Pulmonary artery endothelial cell (primary cell): ENCODE measurements at regions not wholly inside any gene's neighbourhood (a gene's known extent, or its start where the extent isn't known, plus 50 kb on each side); places are given as distances from the start of the nearest gene placed in this dataset.
A peak's percentile ranks its signal among the peaks of the same experiment; 100 is the strongest.

Experiments used
- DNase-seq: peaks from one replicate; pipeline ENCODE4 v3.0.0-alpha.2; 2011; ENCODE audit warnings: low read depth, low spot score

- DNase-seq, result peak; percentile 46
Observed at GRCh38 chr7:106775552-106775936, 89.5 kb upstream of the PIK3CG start.

DNA sequence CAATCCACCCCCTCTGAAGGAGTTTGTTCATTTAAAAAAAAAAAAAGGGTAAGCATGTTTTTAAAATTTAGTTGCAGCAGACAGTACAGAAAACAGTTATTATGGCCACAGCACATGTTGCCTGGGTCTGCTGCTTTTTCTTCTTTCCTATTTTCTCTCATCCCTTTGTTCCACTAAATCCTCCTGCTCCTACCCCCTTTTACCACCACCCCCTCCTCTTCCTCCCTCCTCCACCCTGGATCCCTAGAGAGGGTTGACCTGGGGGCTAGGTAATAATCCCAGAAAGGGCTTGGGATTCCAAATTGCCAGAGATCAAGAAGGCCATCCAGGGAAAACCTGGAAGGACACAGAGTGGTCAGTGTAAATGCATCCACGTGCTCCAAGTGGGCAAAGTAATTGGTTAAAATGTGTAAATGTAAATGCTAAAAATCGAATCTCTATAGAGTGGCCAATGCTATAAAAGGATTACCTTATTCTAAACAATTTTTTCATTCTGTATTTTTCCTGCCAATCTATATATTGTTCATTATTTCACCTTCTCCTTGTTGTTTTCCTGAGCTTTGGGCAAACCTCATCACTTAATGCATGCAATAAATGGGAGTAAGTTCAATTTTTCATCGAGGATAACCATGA is 89.0 kb upstream of the PIK3CG start:
- DNase-seq, result no peak

DNA sequence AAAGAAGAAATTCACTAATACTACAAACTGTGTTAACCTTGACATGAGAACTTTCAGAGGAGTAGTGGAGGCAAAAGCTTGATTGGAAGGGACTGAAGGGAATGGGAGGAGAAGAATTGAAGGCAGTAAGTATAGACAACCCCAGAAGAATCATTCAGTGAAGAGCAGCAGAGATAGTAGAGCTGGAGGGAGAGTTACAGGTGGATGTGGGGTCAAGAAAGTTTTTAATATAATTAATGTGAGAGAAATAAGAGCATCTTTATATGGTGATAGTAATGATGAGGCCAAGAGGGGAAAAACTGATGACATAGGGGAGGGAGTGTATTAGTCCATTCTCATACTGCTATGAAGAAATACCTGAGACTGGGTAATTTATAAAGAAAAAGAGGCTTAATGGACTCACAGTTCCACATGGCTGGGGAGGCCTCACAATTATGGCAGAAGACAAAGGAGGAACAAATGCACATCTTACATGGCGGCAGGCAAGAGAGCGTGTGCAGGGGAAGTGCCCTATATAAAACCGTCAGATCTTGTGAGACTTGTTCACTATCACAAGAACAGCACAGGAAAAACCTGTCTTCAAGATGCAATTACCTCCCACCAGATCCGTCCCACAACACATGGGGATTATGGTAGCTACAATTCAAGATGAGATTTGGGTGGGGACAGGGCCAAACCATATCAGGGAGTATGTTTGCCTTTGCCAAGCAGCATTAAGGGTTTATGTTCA is 88.3 kb upstream of the PIK3CG start:
- no peak for DNase-seq

DNA sequence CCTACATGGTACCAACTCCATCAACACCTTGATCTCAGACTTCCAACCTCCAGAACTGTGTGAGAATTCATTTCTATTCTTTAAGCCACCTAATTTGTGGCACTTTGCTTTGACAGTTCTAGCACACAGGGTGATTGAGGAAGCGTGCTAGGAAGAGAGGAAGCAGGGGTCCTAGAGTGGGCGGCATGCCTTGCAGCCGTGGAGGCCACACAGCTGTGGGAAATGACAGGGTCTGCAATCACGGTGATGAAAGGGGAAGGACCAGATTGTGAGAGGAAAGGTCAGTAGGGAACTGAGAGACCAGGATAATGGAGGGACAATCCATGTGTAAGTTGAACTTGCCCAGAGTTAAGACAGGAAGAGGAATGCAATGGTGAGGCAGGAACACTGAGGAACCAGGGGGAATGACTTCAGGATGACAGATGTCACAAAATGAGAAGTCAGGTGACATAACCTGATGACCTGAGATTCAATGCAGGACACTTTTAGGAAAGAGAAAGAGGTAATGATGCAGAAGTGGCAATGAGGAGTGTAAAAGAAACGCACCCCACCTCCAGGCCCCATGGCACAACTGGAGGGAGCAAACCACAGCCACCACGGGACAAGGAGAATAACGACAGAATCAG is 87.3 kb upstream of the PIK3CG start:
- DNase-seq, result no peak

- DNase-seq, result no peak
Observed at GRCh38 chr7:106778656-106779250, 86.3 kb upstream of the PIK3CG start.

DNA sequence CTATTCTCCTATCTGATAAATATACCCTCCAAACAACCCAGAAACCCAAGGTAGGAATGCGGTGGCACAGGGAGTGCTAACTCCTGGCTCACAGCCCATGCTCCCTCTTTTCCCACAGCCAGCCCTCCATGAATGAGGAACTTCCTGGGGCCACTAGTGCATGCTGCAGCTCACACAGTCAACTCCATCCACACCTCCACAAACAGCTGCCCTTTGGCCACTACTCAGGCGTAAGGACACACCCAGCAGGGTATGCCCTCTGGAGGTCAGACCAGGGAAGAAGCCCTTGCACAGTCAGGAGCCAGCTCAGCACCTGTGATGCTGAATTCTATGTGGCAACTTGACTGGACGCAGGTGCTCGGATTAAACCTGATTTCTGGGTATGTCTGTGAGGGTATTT is 85.2 kb upstream of the PIK3CG start:
- no peak for DNase-seq

DNA sequence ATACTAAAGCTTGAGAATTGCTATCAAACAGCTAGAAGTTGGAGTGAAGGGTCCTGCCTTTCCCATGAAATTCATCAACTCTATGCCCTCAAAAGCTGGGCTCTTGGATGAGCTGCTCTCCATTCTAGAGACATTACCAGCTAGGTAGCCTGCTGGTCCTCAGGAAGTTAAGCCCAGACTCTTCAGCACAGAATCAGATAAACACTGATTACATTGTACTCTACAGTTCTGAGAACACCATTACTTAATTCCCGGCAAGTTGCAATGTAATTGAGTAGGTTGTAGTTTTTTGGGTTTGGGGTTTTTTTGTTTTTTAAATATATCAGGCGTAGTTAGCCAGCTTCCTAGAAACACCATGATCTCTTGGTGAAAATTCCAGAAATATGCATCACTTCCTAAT is 84.1 kb upstream of the PIK3CG start:
- DNase-seq, result no peak

DNA sequence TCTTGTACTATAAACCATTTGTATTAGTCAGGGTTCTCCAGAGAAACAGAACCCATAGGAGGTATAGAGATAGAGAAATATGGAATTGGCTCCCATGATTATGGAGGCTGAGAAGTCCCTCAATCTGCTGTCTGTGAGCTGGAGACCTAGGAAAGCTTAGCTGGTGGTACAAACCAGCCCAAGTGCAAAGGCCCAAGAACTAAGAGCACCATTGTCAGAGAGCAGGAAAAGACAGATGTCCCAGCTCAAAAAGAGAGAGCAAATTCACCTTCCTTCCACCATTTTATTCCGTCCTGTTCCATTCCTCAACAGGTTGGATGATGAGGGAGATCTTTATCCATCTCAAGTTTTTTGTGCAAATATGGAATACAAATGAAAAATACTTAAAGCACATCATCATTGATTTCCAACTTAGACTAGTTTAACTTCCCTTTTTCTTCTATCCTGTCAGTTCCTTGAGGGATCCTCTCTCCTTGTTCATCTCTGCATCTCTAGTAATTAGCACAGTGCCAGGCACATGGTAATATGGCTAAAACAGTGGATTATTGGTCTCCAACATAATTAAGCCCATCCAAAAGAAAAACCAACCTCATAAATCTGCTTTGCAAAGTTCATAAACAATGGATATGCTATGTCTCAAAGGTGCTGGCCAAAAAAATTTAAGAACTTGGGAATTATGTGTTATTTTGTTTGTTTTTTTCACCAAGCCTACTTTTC is 83.1 kb upstream of the PIK3CG start:
- no peak for DNase-seq

DNA sequence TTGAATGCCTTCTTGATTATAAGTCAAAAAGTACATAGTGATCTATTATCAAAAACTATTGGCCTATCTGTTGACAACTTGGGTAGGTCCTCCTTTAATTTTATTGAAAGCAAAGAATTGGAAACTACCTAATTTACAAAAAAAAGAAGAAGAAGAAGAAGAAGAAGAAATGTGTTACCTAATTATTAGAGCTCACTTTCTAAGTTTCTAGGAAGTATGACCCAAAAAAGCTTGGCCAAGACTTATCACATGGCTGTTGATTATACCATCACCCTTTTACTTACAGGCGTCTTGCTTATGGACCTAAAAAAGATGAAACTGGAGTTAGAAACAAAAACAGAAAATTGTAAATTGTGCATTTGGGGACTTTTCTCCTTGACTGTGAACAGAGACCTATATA is 81.8 kb upstream of the PIK3CG start:
- DNase-seq, result no peak

- no peak for DNase-seq
Observed at GRCh38 chr7:106788637-106789036, 76.4 kb upstream of the PIK3CG start.

DNA sequence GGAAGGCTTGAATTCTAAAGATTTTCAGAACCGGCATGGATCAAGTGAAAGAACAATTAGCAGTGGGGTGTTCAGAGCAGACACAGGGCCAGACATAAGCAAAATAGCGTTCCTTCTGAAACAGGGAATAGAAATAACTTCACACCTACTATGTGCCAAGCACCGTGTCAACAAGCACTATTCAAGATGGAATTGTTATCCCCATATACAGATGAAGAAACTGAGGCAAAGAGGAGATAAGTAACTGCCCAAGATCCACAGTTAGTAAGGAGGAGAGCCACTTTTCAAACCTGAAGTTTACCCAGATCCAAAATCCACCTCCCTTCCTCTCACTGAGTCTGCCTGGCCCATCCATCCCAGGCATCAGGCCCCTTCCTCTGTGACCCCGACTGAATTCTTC is 73.6 kb upstream of the PIK3CG start:
- no peak for DNase-seq

DNA sequence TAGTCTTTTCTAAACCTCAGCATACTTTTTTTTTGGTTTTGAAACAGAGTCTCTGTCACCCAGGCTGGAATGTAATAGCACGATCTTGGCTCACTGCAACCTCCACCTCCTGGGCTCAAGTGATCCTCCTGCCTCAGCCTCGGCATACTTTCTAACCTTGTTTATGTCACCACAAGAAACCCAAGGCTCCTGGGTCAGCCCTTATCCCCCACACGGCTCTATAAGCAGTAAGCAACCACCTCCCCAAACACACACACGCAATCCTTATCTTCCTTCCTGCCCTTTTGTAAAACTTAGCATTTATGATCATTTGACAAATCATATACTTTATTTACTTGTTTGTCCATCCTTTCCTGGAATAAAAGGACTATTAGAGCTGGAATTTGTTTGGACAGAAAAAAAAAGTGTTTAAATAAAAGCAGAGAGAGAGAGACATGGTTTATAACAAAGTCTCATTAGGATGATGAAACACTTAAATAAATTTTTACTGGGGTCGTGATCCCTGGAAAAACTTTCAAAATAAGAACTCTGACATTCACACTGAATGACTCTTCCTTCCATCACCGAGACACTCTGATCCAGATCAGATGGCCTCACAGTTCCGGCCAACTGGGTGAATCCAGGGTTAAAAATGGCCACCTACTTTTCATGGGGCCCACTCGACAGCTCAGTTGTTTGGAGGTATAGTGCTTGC is 72.7 kb upstream of the PIK3CG start:
- DNase-seq, result no peak

DNA sequence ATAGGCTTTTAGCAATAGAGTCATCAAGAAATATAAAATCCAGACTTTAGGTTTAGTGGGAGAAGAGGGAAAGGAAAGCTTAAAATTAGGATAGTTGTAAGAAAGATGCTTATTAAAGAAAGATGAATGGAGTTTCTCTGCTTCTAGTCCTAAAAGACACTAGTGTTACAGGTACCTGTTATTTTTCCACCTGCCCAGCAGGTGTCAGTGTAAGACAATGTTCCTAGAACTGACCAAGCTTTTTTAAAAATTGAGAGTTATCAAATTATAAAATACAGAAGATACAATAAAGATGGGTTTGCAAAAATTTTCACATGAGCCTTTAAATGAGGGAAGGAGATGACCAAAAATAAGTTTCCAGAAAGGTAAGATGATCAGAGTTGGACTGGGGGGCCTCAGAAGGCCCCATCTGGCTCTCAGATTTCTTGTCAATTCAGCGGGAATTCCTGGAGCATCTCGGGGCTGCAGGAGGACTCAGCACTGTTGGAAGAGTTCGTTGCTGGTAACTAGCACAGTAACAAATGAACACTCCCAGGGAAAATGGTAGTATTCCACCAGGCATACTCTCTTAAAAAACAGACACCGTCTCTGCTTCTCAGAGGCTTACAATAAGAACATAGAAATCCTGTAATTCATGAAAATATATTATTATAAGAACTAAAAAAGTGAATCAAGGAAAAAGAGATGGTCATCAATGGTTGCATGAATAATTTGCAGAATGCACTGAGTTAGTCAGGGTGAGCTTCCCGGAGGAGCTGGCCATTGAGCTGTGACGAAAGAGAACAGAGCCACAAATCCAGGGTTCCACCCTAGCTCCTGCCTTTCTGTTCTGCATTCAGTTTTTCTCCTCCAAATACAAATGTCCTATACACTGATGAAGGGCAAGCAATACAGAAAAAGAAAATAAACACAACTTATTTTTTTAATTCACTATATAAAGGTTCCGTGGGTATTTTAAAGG is 71.8 kb upstream of the PIK3CG start:
- DNase-seq, result no peak

- DNase-seq, result no peak
Observed at GRCh38 chr7:106794276-106795083, 70.6 kb upstream of the PIK3CG start.

DNA sequence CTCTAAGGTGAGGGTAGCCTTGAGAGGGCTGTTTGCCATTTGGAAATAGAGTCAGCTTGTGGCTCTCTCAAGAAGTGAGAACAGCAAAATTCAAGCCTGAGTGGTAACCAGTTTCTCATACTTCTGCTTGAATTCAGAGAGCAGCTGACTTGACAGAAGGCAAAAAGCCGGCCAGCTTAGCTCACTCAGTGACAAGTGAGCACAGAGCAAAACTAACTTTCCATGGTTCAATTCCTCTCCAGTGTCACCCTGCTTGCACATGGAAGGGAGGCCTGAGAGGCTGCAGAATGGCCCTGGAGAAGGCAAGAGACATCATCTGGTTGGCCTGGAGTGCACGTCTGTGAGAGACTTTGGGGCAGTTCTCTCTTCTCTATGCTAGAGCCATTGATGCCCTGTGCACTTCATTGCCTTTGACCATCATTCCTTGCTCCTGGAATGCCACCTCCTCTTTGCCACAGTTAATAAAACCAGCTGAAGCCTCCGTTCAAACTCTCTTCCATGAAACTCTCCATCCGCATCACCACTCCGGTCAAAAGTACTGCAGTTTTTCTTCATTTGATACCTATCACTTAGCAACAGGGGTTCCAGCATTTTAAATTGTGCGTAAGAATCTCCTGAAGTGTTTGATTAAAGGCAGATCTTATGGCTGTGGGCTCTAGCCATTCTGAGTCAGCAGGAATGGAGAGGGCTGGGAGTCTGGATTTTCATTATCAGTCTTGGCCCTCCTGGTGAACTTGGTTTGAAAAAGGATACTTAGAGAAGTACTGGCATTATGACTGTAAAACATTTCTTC is 69.8 kb upstream of the PIK3CG start:
- DNase-seq, result no peak

DNA sequence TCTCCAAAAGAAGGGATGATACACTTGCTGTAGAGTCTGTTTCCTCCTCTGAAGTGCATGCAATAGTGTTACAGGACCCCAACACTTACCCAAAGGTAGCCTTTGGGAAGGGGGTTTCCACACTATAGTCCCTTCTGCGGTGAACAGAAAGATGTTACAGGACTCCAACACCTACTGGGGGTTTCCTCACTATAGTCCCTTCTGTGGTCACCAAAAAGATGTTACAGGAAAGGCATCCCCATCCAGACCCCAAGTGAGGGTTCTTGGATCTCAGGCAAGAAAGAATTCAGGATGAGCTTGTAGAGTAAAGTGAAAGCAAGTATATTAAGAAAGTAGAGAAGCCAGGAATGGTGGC is 69.2 kb upstream of the PIK3CG start:
- no peak for DNase-seq

DNA sequence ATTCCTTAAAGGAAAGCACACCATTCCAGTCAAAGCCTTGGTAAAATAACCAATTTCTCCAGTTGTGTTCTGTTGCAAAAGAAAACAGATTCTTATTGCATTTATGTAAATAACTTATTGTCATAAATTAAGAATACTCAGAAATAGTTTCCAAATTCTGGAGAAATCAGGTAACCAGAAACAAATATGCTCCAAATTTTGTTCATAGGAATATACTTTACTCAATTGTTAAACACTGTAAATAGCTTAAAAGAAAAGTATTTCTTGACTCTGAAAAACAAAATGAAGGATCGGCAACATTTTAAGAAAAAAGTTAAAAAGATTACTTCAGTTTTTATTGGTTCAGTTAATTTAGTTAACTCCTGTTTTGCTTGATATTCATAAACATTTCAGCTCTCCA is 67.1 kb upstream of the PIK3CG start:
- no peak for DNase-seq

DNA sequence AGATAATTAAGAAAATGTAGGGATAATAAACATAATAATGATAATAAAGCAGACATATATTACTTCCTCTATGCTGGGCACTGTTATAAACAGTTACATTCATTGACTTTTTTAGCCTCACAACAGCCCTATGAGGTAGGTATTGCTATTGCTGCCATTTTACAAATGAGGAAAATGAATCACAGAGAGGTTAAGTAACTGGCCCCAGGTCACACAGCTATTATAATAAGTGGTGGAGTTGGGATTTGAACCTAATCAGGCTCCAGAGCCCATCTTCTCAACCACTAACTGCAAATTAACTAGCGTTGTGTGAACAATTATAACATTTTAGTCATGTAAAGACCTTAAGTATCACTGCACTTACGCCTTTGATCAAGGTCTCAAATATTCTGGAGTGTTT is 62.5 kb upstream of the PIK3CG start:
- no peak for DNase-seq

GRCh38 chr7:106806556-106806955 is 58.5 kb upstream of the PIK3CG start:
- no peak for DNase-seq
